H1 (cell line): ENCODE measurements at regions not wholly inside any gene's neighbourhood (a gene's known extent, or its start where the extent isn't known, plus 50 kb on each side); places are given as distances from the start of the nearest gene placed in this dataset.

Experiments used
- CTCF ChIA-PET: fragments of 300-600 bp; sonication (Branson Sonifier 250); formaldehyde crosslinking; loops from one replicate; lab custom pipeline; 2021; ENCODE audit not compliant: partially characterized antibody; lab: Charles Lee
- POLR2A ChIA-PET: fragments of 300-600 bp; sonication (Branson Sonifier 250); formaldehyde crosslinking; loops from one replicate; lab custom pipeline; 2021; ENCODE audit warnings: inconsistent platforms; ENCODE audit not compliant: partially characterized antibody; lab: Charles Lee
- DNase-seq, 2 experiments: peaks; one replicate each; pipeline versions ENCODE4 v3.0.0 to v3.0.0-alpha.2; 2010 to 2022; ENCODE audit warnings: low spot score in 2 of 2, low read depth in 1 of 2, mixed read lengths in 1 of 2
- FAIRE-seq: peaks from 2 replicates; lab custom pipeline; 2011; peaks lifted over from hg19 to GRCh38; lab: Jason Lieb, UNC
- H2AFZ ChIP-seq: 2 replicates; pipeline ENCODE4 v1.8.1; 2012; ENCODE audit warnings: low read length, inconsistent platforms
- H2AK5ac ChIP-seq: 2 replicates; pipeline ENCODE4 v1.6.1; 2013; ENCODE audit warnings: low read depth, low read length
- H2BK120ac ChIP-seq: replicated peaks from 2 replicates; pipeline ENCODE3; 2013; ENCODE audit warnings: low read depth, low read length, inconsistent platforms
- H2BK12ac ChIP-seq: 2 replicates; pipeline ENCODE4 v1.6.1; 2013; ENCODE audit warnings: low read depth, low read length
- H2BK15ac ChIP-seq: 2 replicates; pipeline ENCODE4 v1.6.1; 2013; ENCODE audit warnings: low read length
- H2BK20ac ChIP-seq: 2 replicates; pipeline ENCODE4 v1.6.1; 2013; ENCODE audit warnings: low read length
- H2BK5ac ChIP-seq: 2 replicates; pipeline ENCODE4 v1.6.1; 2013; ENCODE audit warnings: low read depth, low read length
- H3K14ac ChIP-seq: 2 replicates; pipeline ENCODE4 v1.6.1; 2013; ENCODE audit warnings: inconsistent platforms; ENCODE audit not compliant: insufficient read length
- H3K18ac ChIP-seq: 2 replicates; pipeline ENCODE4 v1.6.1; 2013; ENCODE audit warnings: low read length; ENCODE audit errors: extremely low read depth
- H3K23ac ChIP-seq: 2 replicates; pipeline ENCODE4 v1.6.1; 2013; ENCODE audit warnings: inconsistent platforms; ENCODE audit not compliant: insufficient read length
- H3K23me2 ChIP-seq: 2 replicates; pipeline ENCODE4 v1.6.1; 2013; ENCODE audit warnings: low read depth, low read length
- H3K27ac ChIP-seq: 2 replicates; pipeline ENCODE4 v1.6.1; 2011; ENCODE audit warnings: low read depth, low read length, inconsistent platforms
- H3K27me3 ChIP-seq, 4 experiments: replicated peaks in 1 of 4; 1 replicate in 1 of 4; 2 replicates in 3 of 4; pipeline versions ENCODE4 v1.6.1 to v1.8.1; 2011 to 2013; ENCODE audit warnings: low read length in 3 of 4, mild to moderate bottlenecking in 3 of 4, inconsistent platforms in 2 of 4, mixed read lengths in 2 of 4, moderate library complexity in 1 of 4; ENCODE audit not compliant: control insufficient read depth in 3 of 4, insufficient read depth in 3 of 4; ENCODE audit errors: extremely low read depth in 1 of 4
- H3K36me3 ChIP-seq, 4 experiments: 2 replicates each; pipeline versions ENCODE4 v1.6.1 to v1.8.1; 2011 to 2013; ENCODE audit warnings: mild to moderate bottlenecking in 4 of 4, low read length in 3 of 4, moderate library complexity in 2 of 4, control low read depth in 1 of 4, inconsistent platforms in 1 of 4; ENCODE audit not compliant: insufficient read depth in 4 of 4, control insufficient read depth in 2 of 4
- H3K4ac ChIP-seq: replicated peaks from 2 replicates; pipeline ENCODE3; 2013; ENCODE audit warnings: low read length, low read depth, mixed read lengths, inconsistent platforms; ENCODE audit not compliant: insufficient read length
- H3K4me1 ChIP-seq, 4 experiments: replicated peaks in 1 of 4; 1 replicate in 1 of 4; 2 replicates in 3 of 4; pipeline versions ENCODE4 v1.6.1 to v1.8.1; 2011 to 2013; ENCODE audit warnings: low read length in 3 of 4, inconsistent platforms in 2 of 4, mixed read lengths in 1 of 4; ENCODE audit not compliant: insufficient read depth in 4 of 4, control insufficient read depth in 3 of 4
- H3K4me2 ChIP-seq, 2 experiments: 2 replicates each; pipeline versions ENCODE4 v1.6.1 to v1.8.1; 2011 to 2013; ENCODE audit warnings: low read depth in 2 of 2, low read length in 2 of 2, control low read depth in 1 of 2, inconsistent platforms in 1 of 2, mild to moderate bottlenecking in 1 of 2; ENCODE audit not compliant: insufficient read depth in 1 of 2
- H3K4me3 ChIP-seq, 4 experiments: fragments of 200-600, 300-600 bp in 1 of 4; sonication (generic), shearing (Covaris generic), sonication (Bioruptor Twin) in 1 of 4; 2 replicates each; pipeline versions ENCODE4 v1.5.1 to v1.8.1; 2011 to 2016; ENCODE audit warnings: low read length in 4 of 4, low read depth in 3 of 4, control low read depth in 2 of 4, inconsistent platforms in 2 of 4, mild to moderate bottlenecking in 2 of 4, mixed read lengths in 1 of 4, moderate library complexity in 1 of 4; ENCODE audit not compliant: insufficient read depth in 2 of 4; ENCODE audit errors: extremely low read depth in 1 of 4
- H3K56ac ChIP-seq: replicated peaks from 2 replicates; pipeline ENCODE3; 2013; ENCODE audit warnings: low read depth, mild to moderate bottlenecking, mixed read lengths, low read length, inconsistent platforms; ENCODE audit not compliant: insufficient read length
- H3K79me1 ChIP-seq: 2 replicates; pipeline ENCODE4 v1.6.1; 2013; ENCODE audit warnings: low read depth, low read length, control low read depth
- H3K79me2 ChIP-seq, 2 experiments: 2 replicates each; pipeline versions ENCODE4 v1.6.1 to v1.8.1; 2012 to 2013; ENCODE audit warnings: low read length in 2 of 2, mild to moderate bottlenecking in 2 of 2, inconsistent platforms in 1 of 2; ENCODE audit not compliant: insufficient read depth in 2 of 2, control insufficient read depth in 1 of 2
- H3K9ac ChIP-seq, 4 experiments: replicated peaks in 1 of 4; 1 replicate in 1 of 4; 2 replicates in 3 of 4; pipeline versions ENCODE4 v1.6.1 to v1.8.1; 2011 to 2013; ENCODE audit warnings: low read depth in 3 of 4, low read length in 3 of 4, control low read depth in 2 of 4, mild to moderate bottlenecking in 2 of 4, moderate library complexity in 2 of 4, inconsistent platforms in 1 of 4; ENCODE audit errors: extremely low read depth in 1 of 4
- H3K9me3 ChIP-seq, 2 experiments: 2 replicates each; pipeline versions ENCODE4 v1.6.1 to v1.8.1; 2012 to 2013; ENCODE audit warnings: mild to moderate bottlenecking in 2 of 2, moderate library complexity in 2 of 2, control low read depth in 1 of 2, inconsistent platforms in 1 of 2, low read depth in 1 of 2, low read length in 1 of 2, mixed read lengths in 1 of 2; ENCODE audit not compliant: insufficient read depth in 2 of 2
- H4K20me1 ChIP-seq, 2 experiments: replicated peaks in 1 of 2; 2 replicates each; pipeline versions ENCODE3 to v1.8.1; 2011 to 2013; ENCODE audit warnings: inconsistent platforms in 2 of 2, low read length in 2 of 2, mild to moderate bottlenecking in 1 of 2; ENCODE audit not compliant: insufficient read depth in 2 of 2, control insufficient read depth in 1 of 2
- H4K5ac ChIP-seq: 2 replicates; pipeline ENCODE4 v1.6.1; 2013; ENCODE audit warnings: low read length, low read depth, mixed read lengths, inconsistent platforms; ENCODE audit not compliant: insufficient read length
- H4K8ac ChIP-seq: 2 replicates; pipeline ENCODE4 v1.8.0; 2013; ENCODE audit warnings: mild to moderate bottlenecking, moderate library complexity, low read length, inconsistent platforms; ENCODE audit not compliant: insufficient read depth; ENCODE audit errors: extremely low read depth
- H4K91ac ChIP-seq: replicated peaks from 2 replicates; pipeline ENCODE3; 2013; ENCODE audit warnings: low read length, mixed read lengths, inconsistent platforms; ENCODE audit not compliant: insufficient read length
- CHD2 ChIP-seq: IDR thresholded peaks from 2 replicates; pipeline ENCODE4 v1.6.1; 2012; ENCODE audit warnings: low read length, improper control_type of control experiment
- CREB1 ChIP-seq: IDR thresholded peaks from 2 replicates; pipeline ENCODE4 v1.6.1; 2012; ENCODE audit warnings: inconsistent platforms
- EZH2 ChIP-seq: fragments of 200-600 bp; sonication (generic); IDR thresholded peaks from 2 replicates; pipeline ENCODE4 v1.7.1; 2012; ENCODE audit warnings: low read depth, mild to moderate bottlenecking, moderate library complexity, low read length, inconsistent platforms; ENCODE audit not compliant: severe bottlenecking
- HDAC6 ChIP-seq: IDR thresholded peaks from one replicate; pipeline ENCODE4 v1.7.1; 2012; ENCODE audit warnings: low read depth, mild to moderate bottlenecking, inconsistent platforms, low read length, moderate library complexity
- KDM4A ChIP-seq: IDR thresholded peaks from one replicate; pipeline ENCODE4 v1.7.1; 2012; ENCODE audit warnings: low read depth, mild to moderate bottlenecking, moderate library complexity, low read length, inconsistent platforms; ENCODE audit not compliant: severe bottlenecking
- KDM5A ChIP-seq: fragments of 200-600 bp; IDR thresholded peaks from 2 replicates; pipeline ENCODE4 v1.7.1; 2012; ENCODE audit warnings: mild to moderate bottlenecking, low read length, inconsistent platforms, mixed read lengths
- NANOG ChIP-seq: IDR thresholded peaks from 2 replicates; pipeline ENCODE4 v1.6.1; 2011; ENCODE audit warnings: low read length, low read depth, mild to moderate bottlenecking, inconsistent platforms; ENCODE audit not compliant: insufficient read depth, poor library complexity, severe bottlenecking
- SAP30 ChIP-seq: fragments of 300-600 bp; sonication (generic); IDR thresholded peaks from 2 replicates; pipeline ENCODE4 v1.7.1; 2012; ENCODE audit warnings: low read length, moderate library complexity, mild to moderate bottlenecking, inconsistent platforms; ENCODE audit not compliant: insufficient read depth, insufficient replicate concordance
- SUZ12 ChIP-seq: fragments of 200-600 bp; sonication (generic); IDR thresholded peaks from 2 replicates; pipeline ENCODE4 v1.6.1; 2012; ENCODE audit warnings: mild to moderate bottlenecking, inconsistent platforms, low read length, moderate library complexity, mixed read lengths
- TCF12 ChIP-seq: IDR thresholded peaks from 2 replicates; pipeline ENCODE4 v1.6.1; 2011; ENCODE audit warnings: low read depth, mild to moderate bottlenecking, low read length
- TEAD4 ChIP-seq: IDR thresholded peaks from 2 replicates; pipeline ENCODE4 v1.6.1; 2012; ENCODE audit warnings: low read depth, low read length, inconsistent platforms, mixed read lengths
- WGBS, 2 experiments: shearing (Covaris generic) in 1 of 2; methylation state at CpG; one replicate each; pipeline versions ENCODE4 v1.1.6 to v1.1.7; 2013 to 2015; ENCODE audit warnings: low lambda C conversion rate in 2 of 2, mixed read lengths in 2 of 2, inconsistent platforms in 1 of 2, low coverage in 1 of 2, missing lambda C conversion rate in 1 of 2; ENCODE audit not compliant: insufficient replicate concordance in 2 of 2, insufficient coverage in 1 of 2, insufficient read length in 1 of 2; ENCODE audit errors: extremely low coverage in 1 of 2, missing lambda C conversion rate in 1 of 2; 5-methylcytosine and 5-hydroxymethylcytosine counted together
- TF ChIP-seq, protein P1 (sequence below): IDR thresholded peaks from 2 replicates; pipeline ENCODE4 v1.6.1; 2011; ENCODE audit warnings: low read length, improper control_type of control experiment
- TF ChIP-seq, protein P2 (sequence below): IDR thresholded peaks from 2 replicates; pipeline ENCODE4 v1.6.1; 2011; ENCODE audit warnings: low read depth, mild to moderate bottlenecking, low read length; ENCODE audit not compliant: insufficient read depth

DNA sequence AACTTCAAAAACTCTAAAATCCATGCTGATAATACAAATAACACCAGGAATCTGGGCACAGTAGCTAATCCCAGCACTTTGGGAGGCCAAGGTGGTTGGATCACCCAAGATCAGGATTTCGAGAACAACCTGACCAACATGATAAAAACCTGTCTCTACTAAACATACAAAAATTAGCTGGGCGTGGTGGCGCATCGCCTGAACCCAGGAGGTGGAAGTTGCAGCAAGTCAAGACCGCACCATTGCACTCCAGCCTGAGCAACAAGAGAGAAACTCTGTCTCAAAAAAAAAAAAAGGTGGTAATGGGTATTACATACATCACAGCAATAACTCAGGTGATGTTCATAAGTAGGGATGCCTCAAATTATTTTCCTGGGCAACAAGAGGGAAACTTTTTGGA is 315.0 kb upstream of the MEOX2 start:
- H2BK20ac ChIP-seq, result no peak overlapping the region
- H3K36me3 ChIP-seq, result no peaks in the 10 kb centered on the region
- no peak overlapping the region for H3K4ac ChIP-seq
- no peaks in the 10 kb centered on the region for H3K79me1 ChIP-seq
- no peak overlapping the region for H3K27ac ChIP-seq
- H3K14ac ChIP-seq, result no peak overlapping the region
- no peak overlapping the region for H2AFZ ChIP-seq
- H3K18ac ChIP-seq, result no peak overlapping the region
- no peak for FAIRE-seq
- ChIA-PET CTCF (no interaction called here), POLR2A (no interaction called here)
- H3K4me2 ChIP-seq, result no peak overlapping the region
- DNase-seq, result no peak
- no peak overlapping the region for H2BK5ac ChIP-seq
- H4K91ac ChIP-seq, result no peak overlapping the region
- H4K5ac ChIP-seq, result no peak overlapping the region
- H3K23ac ChIP-seq, result no peak overlapping the region
- H3K9ac ChIP-seq, result no peak overlapping the region
- peaks cover 0 to 2% of the 10 kb centered on the region in 2 experiments; a peak in 1 of 4 replicates for H3K9me3 ChIP-seq
- H3K4me3 ChIP-seq, result no peak overlapping the region
- H4K8ac ChIP-seq, result no peak overlapping the region
- no peaks in the 10 kb centered on the region for H3K23me2 ChIP-seq
- no peak overlapping the region for H2BK15ac ChIP-seq
- TF ChIP-seq NANOG (no peak), TEAD4 (no peak), EZH2 (no peak), SUZ12 (no peak), KDM4A (no peak), TCF12 (no peak), HDAC6 (no peak), CREB1 (no peak), SAP30 (no peak), CHD2 (no peak), KDM5A (no peak)
- TF ChIP-seq, protein P1, sequence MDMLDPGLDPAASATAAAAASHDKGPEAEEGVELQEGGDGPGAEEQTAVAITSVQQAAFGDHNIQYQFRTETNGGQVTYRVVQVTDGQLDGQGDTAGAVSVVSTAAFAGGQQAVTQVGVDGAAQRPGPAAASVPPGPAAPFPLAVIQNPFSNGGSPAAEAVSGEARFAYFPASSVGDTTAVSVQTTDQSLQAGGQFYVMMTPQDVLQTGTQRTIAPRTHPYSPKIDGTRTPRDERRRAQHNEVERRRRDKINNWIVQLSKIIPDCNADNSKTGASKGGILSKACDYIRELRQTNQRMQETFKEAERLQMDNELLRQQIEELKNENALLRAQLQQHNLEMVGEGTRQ, result no peak
- TF ChIP-seq, protein P2, sequence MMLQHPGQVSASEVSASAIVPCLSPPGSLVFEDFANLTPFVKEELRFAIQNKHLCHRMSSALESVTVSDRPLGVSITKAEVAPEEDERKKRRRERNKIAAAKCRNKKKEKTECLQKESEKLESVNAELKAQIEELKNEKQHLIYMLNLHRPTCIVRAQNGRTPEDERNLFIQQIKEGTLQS, result no peak
- no peak overlapping the region for H2AK5ac ChIP-seq
- H3K27me3 ChIP-seq, result no peaks in the 10 kb centered on the region
- WGBS, 2 experiments, result 94% methylated on average over 5 of the region's 5 CpGs; no CpG with 5 or more reads in 1 of the 2 experiments
- no peak overlapping the region for H3K56ac ChIP-seq
- H4K20me1 ChIP-seq, result no peaks in the 10 kb centered on the region
- H3K4me1 ChIP-seq, result no peaks in the 10 kb centered on the region
- no peaks in the 10 kb centered on the region for H3K79me2 ChIP-seq
- no peak overlapping the region for H2BK120ac ChIP-seq
- H2BK12ac ChIP-seq, result no peak overlapping the region
